GM18505 (cell line): ENCODE measurements at regions not wholly inside any gene's neighbourhood (a gene's known extent, or its start where the extent isn't known, plus 50 kb on each side); places are given as distances from the start of the nearest gene placed in this dataset.

ENCODE experiments used
- ATAC-seq: cut with Tn5 transposase; IDR thresholded peaks from one replicate; pipeline ENCODE4 v1.9.1; 2021; ENCODE audit not compliant: unreplicated experiment
- POLR2A ChIP-seq: IDR thresholded peaks from 4 replicates; pipeline ENCODE4 v1.6.1; 2011; ENCODE audit warnings: borderline replicate concordance; ENCODE audit not compliant: insufficient read depth, insufficient read length; ENCODE audit errors: extremely low read depth

GRCh38 chr3:159914426-159914825, 74.2 kb upstream of the IL12A start:
- ATAC-seq: no peak
- TF ChIP-seq POLR2A: no peak

GRCh38 chr3:159916052-159916451, 72.6 kb upstream of the IL12A start:
- no peak for TF ChIP-seq POLR2A
- ATAC-seq: no peak

GRCh38 chr3:159917141-159917540, 71.5 kb upstream of the IL12A start:
- no peak for ATAC-seq
- no peak for TF ChIP-seq POLR2A

GRCh38 chr3:159919873-159920272, 68.8 kb upstream of the IL12A start:
- no peak for TF ChIP-seq POLR2A
- peak; percentile 65 for ATAC-seq

- ATAC-seq: no peak
- no peak for TF ChIP-seq POLR2A
These were observed 66.3 kb upstream of the IL12A start for GRCh38 chr3:159922193-159922840.

- ATAC-seq: peak; percentile 93
- peak; percentile 43 for TF ChIP-seq POLR2A
These were observed 65.7 kb upstream of the IL12A start for GRCh38 chr3:159922861-159923312.

GRCh38 chr3:159923336-159923735, 65.3 kb upstream of the IL12A start:
- ATAC-seq: no peak
- no peak for TF ChIP-seq POLR2A

GRCh38 chr3:159923956-159924355, 64.7 kb upstream of the IL12A start:
- no peak for TF ChIP-seq POLR2A
- ATAC-seq: no peak

- ATAC-seq: no peak
- TF ChIP-seq POLR2A: no peak
These were observed 64.2 kb upstream of the IL12A start for GRCh38 chr3:159924411-159924810.

GRCh38 chr3:159925248-159925647, 63.4 kb upstream of the IL12A start:
- TF ChIP-seq POLR2A: no peak
- no peak for ATAC-seq

- no peak for ATAC-seq
- TF ChIP-seq POLR2A: no peak
These were observed 62.1 kb upstream of the IL12A start for GRCh38 chr3:159926573-159926972.

GRCh38 chr3:159928071-159928491, 60.6 kb upstream of the IL12A start:
- ATAC-seq: no peak
- TF ChIP-seq POLR2A: no peak

GRCh38 chr3:159928666-159929065, 60.0 kb upstream of the IL12A start:
- no peak for ATAC-seq
- no peak for TF ChIP-seq POLR2A

GRCh38 chr3:159929171-159930141, 59.2 kb upstream of the IL12A start:
- TF ChIP-seq POLR2A: no peak
- ATAC-seq: peak; percentile 63
